ENCODE measurements at regions not wholly inside any gene's neighbourhood (a gene's known extent, or its start where the extent isn't known, plus 50 kb on each side); places are given as distances from the start of the nearest gene placed in this dataset.
A peak's percentile ranks its signal among the peaks of the same experiment; 100 is the strongest.

- 61% methylated on average over 6 of the region's 6 CpGs for WGBS
- intact Hi-C loops (cut with DNase I) = no loop called here
- H3K27me3 ChIP-seq (ENCODE audit: control insufficient read depth, insufficient read depth) = no peaks in the 10 kb centered on the region
- DNase-seq = no peak
- no peaks in the 10 kb centered on the region for H3K9me3 ChIP-seq (ENCODE audit: control insufficient read depth, low read length)
- no peaks in the 10 kb centered on the region for H3K4me1 ChIP-seq (ENCODE audit: control insufficient read depth, insufficient read depth, low read length)
- peak overlapping the region; percentile 42 for H3K27ac ChIP-seq (ENCODE audit: low read length)
- no peak overlapping the region for H3K4me3 ChIP-seq (ENCODE audit: low read length)
- peak in 1 of 2 donors; percentile 47 for ATAC-seq
Observed at GRCh38 chr18:55119434-55119833, 160.2 kb upstream of the CCDC68 start.

GRCh38 chr18:55119016-55119415, 159.8 kb upstream of the CCDC68 start:
- intact Hi-C loops (cut with DNase I) = no loop called here
- Histone ChIP-seq H3K27me3 (ENCODE audit: control insufficient read depth, insufficient read depth) (no peaks in the 10 kb centered on the region), H3K4me3 (ENCODE audit: low read length) (no peak overlapping the region), H3K9me3 (ENCODE audit: control insufficient read depth, low read length) (no peaks in the 10 kb centered on the region), H3K4me1 (ENCODE audit: control insufficient read depth, insufficient read depth, low read length) (no peaks in the 10 kb centered on the region), H3K27ac (ENCODE audit: low read length) (peak overlapping the region; percentile 26)
- DNase-seq (no peak), ATAC-seq (no peak)

- H3K27ac ChIP-seq (ENCODE audit: low read length) = peak overlapping the region; percentile 17
Observed at GRCh38 chr18:55116863-55117262, 157.6 kb upstream of the CCDC68 start.

GRCh38 chr18:55115606-55116005, 156.3 kb upstream of the CCDC68 start:
- H3K27ac ChIP-seq (ENCODE audit: low read length) = no peak overlapping the region
- H3K4me1 ChIP-seq (ENCODE audit: control insufficient read depth, insufficient read depth, low read length) = no peaks in the 10 kb centered on the region
- H3K9me3 ChIP-seq (ENCODE audit: control insufficient read depth, low read length) = no peaks in the 10 kb centered on the region
- no peak overlapping the region for H3K4me3 ChIP-seq (ENCODE audit: low read length)
- WGBS = 89% methylated on average over 2 of the region's 2 CpGs
- DNase-seq (no peak), ATAC-seq (no peak)
- no peaks in the 10 kb centered on the region for H3K27me3 ChIP-seq (ENCODE audit: control insufficient read depth, insufficient read depth)
- intact Hi-C loops (cut with DNase I) = no loop called here

More at GRCh38 chr18:55116863-55117262, 157.6 kb upstream of the CCDC68 start:
- ATAC-seq (no peak), DNase-seq (no peak)
- H3K4me3 ChIP-seq (ENCODE audit: low read length) = no peak overlapping the region
- intact Hi-C loops (cut with DNase I) = no loop called here
- H3K27me3 ChIP-seq (ENCODE audit: control insufficient read depth, insufficient read depth) = no peaks in the 10 kb centered on the region
- no peaks in the 10 kb centered on the region for H3K9me3 ChIP-seq (ENCODE audit: control insufficient read depth, low read length)
- no peaks in the 10 kb centered on the region for H3K4me1 ChIP-seq (ENCODE audit: control insufficient read depth, insufficient read depth, low read length)
- WGBS = 66% methylated on average over 3 of the region's 3 CpGs

- H3K4me1 ChIP-seq (ENCODE audit: control insufficient read depth, insufficient read depth, low read length) = no peaks in the 10 kb centered on the region
- H3K27me3 ChIP-seq (ENCODE audit: control insufficient read depth, insufficient read depth) = no peaks in the 10 kb centered on the region
- WGBS = 49% methylated on average over 1 of the region's 1 CpG
- intact Hi-C loops (cut with DNase I) = no loop called here
- no peak for DNase-seq
- no peak overlapping the region for H3K4me3 ChIP-seq (ENCODE audit: low read length)
- no peak for ATAC-seq
- no peak overlapping the region for H3K27ac ChIP-seq (ENCODE audit: low read length)
- no peaks in the 10 kb centered on the region for H3K9me3 ChIP-seq (ENCODE audit: control insufficient read depth, low read length)
Observed at GRCh38 chr18:55114876-55115275, 155.6 kb upstream of the CCDC68 start.

- H3K4me3 ChIP-seq (ENCODE audit: low read length) = no peak overlapping the region
- ATAC-seq = no peak
- intact Hi-C loops (cut with DNase I) = no loop called here
- H3K9me3 ChIP-seq (ENCODE audit: control insufficient read depth, low read length) = no peaks in the 10 kb centered on the region
- no peaks in the 10 kb centered on the region for H3K4me1 ChIP-seq (ENCODE audit: control insufficient read depth, insufficient read depth, low read length)
- DNase-seq = peak in 1 of 3 donors; percentile 55
- 92% methylated on average over 5 of the region's 5 CpGs for WGBS
- H3K27ac ChIP-seq (ENCODE audit: low read length) = no peak overlapping the region
- no peaks in the 10 kb centered on the region for H3K27me3 ChIP-seq (ENCODE audit: control insufficient read depth, insufficient read depth)
Observed at GRCh38 chr18:55113800-55114199, 154.5 kb upstream of the CCDC68 start.

- H3K4me3 ChIP-seq (ENCODE audit: low read length) = no peak overlapping the region
- H3K4me1 ChIP-seq (ENCODE audit: control insufficient read depth, insufficient read depth, low read length) = no peaks in the 10 kb centered on the region
- no peaks in the 10 kb centered on the region for H3K9me3 ChIP-seq (ENCODE audit: control insufficient read depth, low read length)
- intact Hi-C loops (cut with DNase I) = no loop called here
- H3K27ac ChIP-seq (ENCODE audit: low read length) = no peak overlapping the region
- DNase-seq (no peak), ATAC-seq (no peak)
- H3K27me3 ChIP-seq (ENCODE audit: control insufficient read depth, insufficient read depth) = no peaks in the 10 kb centered on the region
Observed at GRCh38 chr18:55111271-55111670, 152.0 kb upstream of the CCDC68 start.

GRCh38 chr18:55110436-55110835, 151.2 kb upstream of the CCDC68 start:
- DNase-seq = peak in 1 of 3 donors; percentile 20

GRCh38 chr18:55109818-55110414, 150.7 kb upstream of the CCDC68 start:
- no peaks in the 10 kb centered on the region for H3K27me3 ChIP-seq (ENCODE audit: control insufficient read depth, insufficient read depth)
- peak overlapping the region; percentile 62 for H3K27ac ChIP-seq (ENCODE audit: low read length)
- no peak for ATAC-seq

More at GRCh38 chr18:55110436-55110835, 151.2 kb upstream of the CCDC68 start:
- no peak overlapping the region for H3K4me3 ChIP-seq (ENCODE audit: low read length)
- intact Hi-C loops (cut with DNase I) = no loop called here
- H3K27ac ChIP-seq (ENCODE audit: low read length) = no peak overlapping the region
- no peaks in the 10 kb centered on the region for H3K27me3 ChIP-seq (ENCODE audit: control insufficient read depth, insufficient read depth)
- H3K9me3 ChIP-seq (ENCODE audit: control insufficient read depth, low read length) = no peaks in the 10 kb centered on the region
- 44% methylated on average over 9 of the region's 9 CpGs for WGBS
- no peaks in the 10 kb centered on the region for H3K4me1 ChIP-seq (ENCODE audit: control insufficient read depth, insufficient read depth, low read length)
- peak; percentile 70 to 95 for ATAC-seq

GRCh38 chr18:55106906-55107305, 147.6 kb upstream of the CCDC68 start:
- no peaks in the 10 kb centered on the region for H3K9me3 ChIP-seq (ENCODE audit: control insufficient read depth, low read length)
- no peaks in the 10 kb centered on the region for H3K27me3 ChIP-seq (ENCODE audit: control insufficient read depth, insufficient read depth)
- no peak for ATAC-seq
- H3K27ac ChIP-seq (ENCODE audit: low read length) = no peak overlapping the region
- no peaks in the 10 kb centered on the region for H3K4me1 ChIP-seq (ENCODE audit: control insufficient read depth, insufficient read depth, low read length)
- 85% methylated on average over 3 of the region's 3 CpGs for WGBS
- no peak for DNase-seq
- intact Hi-C loops (cut with DNase I) = no loop called here
- H3K4me3 ChIP-seq (ENCODE audit: low read length) = no peak overlapping the region

More at GRCh38 chr18:55109818-55110414, 150.7 kb upstream of the CCDC68 start:
- H3K4me3 ChIP-seq (ENCODE audit: low read length) = no peak overlapping the region
- no peaks in the 10 kb centered on the region for H3K9me3 ChIP-seq (ENCODE audit: control insufficient read depth, low read length)
- DNase-seq = no peak
- no peaks in the 10 kb centered on the region for H3K4me1 ChIP-seq (ENCODE audit: control insufficient read depth, insufficient read depth, low read length)
- intact Hi-C loops (cut with DNase I) = no loop called here
- 58% methylated on average over 2 of the region's 2 CpGs for WGBS

GRCh38 chr18:55106466-55106865, 147.2 kb upstream of the CCDC68 start:
- Histone ChIP-seq H3K9me3 (ENCODE audit: control insufficient read depth, low read length) (no peaks in the 10 kb centered on the region), H3K4me3 (ENCODE audit: low read length) (no peak overlapping the region), H3K4me1 (ENCODE audit: control insufficient read depth, insufficient read depth, low read length) (no peaks in the 10 kb centered on the region), H3K27ac (ENCODE audit: low read length) (no peak overlapping the region), H3K27me3 (ENCODE audit: control insufficient read depth, insufficient read depth) (no peaks in the 10 kb centered on the region)
- DNase-seq (no peak), ATAC-seq (no peak)
- intact Hi-C loops (cut with DNase I) = no loop called here
- WGBS = 78% methylated on average over 2 of the region's 2 CpGs

- Histone ChIP-seq H3K27ac (ENCODE audit: low read length) (no peak overlapping the region), H3K9me3 (ENCODE audit: control insufficient read depth, low read length) (no peaks in the 10 kb centered on the region), H3K4me3 (ENCODE audit: low read length) (no peak overlapping the region), H3K4me1 (ENCODE audit: control insufficient read depth, insufficient read depth, low read length) (no peaks in the 10 kb centered on the region), H3K27me3 (ENCODE audit: control insufficient read depth, insufficient read depth) (no peaks in the 10 kb centered on the region)
- DNase-seq (no peak), ATAC-seq (no peak)
- WGBS = 89% methylated on average over 2 of the region's 2 CpGs
- intact Hi-C loops (cut with DNase I) = no loop called here
Observed at GRCh38 chr18:55105873-55106272, 146.6 kb upstream of the CCDC68 start.

All from right cardiac atrium (tissue), 5 donors.